HepG2 (cell line): ENCODE measurements at regions not wholly inside any gene's neighbourhood (a gene's known extent, or its start where the extent isn't known, plus 50 kb on each side); places are given as distances from the start of the nearest gene placed in this dataset.
A peak's percentile ranks its signal among the peaks of the same experiment; 100 is the strongest.

Experiments
- KDM5A ChIP-seq: fragments of 200-600 bp; sonication (generic); IDR thresholded peaks from 2 replicates; pipeline ENCODE4 v1.7.0; 2018; ENCODE audit warnings: antibody characterized with exemption, mild to moderate bottlenecking, low read length, borderline replicate concordance
- MIER2 ChIP-seq: IDR thresholded peaks from 2 replicates; pipeline ENCODE4 v1.6.1; 2016; ENCODE audit warnings: missing biosample characterization, missing genetic modification reagents
- NCOR1 ChIP-seq: fragments of 200-600 bp; sonication (generic); IDR thresholded peaks from 2 replicates; pipeline ENCODE4 v1.7.0; 2017; ENCODE audit warnings: antibody characterized with exemption, low read length, borderline replicate concordance
- SNAI1 ChIP-seq: sonication (generic); formaldehyde crosslinking; IDR thresholded peaks from 2 replicates; pipeline ENCODE4 v1.5.0; 2020; ENCODE audit warnings: mild to moderate bottlenecking, missing genetic modification reagents, borderline replicate concordance
- ZFP90 ChIP-seq: sonication (generic); formaldehyde crosslinking; IDR thresholded peaks from 2 replicates; pipeline ENCODE4 v1.8.0; 2022; ENCODE audit warnings: missing genetic modification reagents, mild to moderate bottlenecking, inconsistent platforms, borderline replicate concordance
- ZNF367 ChIP-seq: sonication (generic); formaldehyde crosslinking; IDR thresholded peaks from 2 replicates; pipeline ENCODE4 v1.4.0; 2020; ENCODE audit warnings: missing genetic modification reagents, borderline replicate concordance
- ZNF746 ChIP-seq: sonication (generic); formaldehyde crosslinking; IDR thresholded peaks from 2 replicates; pipeline ENCODE4 v1.8.0; 2022; ENCODE audit warnings: mild to moderate bottlenecking, missing genetic modification reagents
- TF ChIP-seq, protein P1 (sequence below): sonication (generic); formaldehyde crosslinking; IDR thresholded peaks from 2 replicates; pipeline ENCODE4 v1.4.0; 2020; ENCODE audit warnings: missing genetic modification reagents
- TF ChIP-seq, protein P2 (sequence below), 2 experiments: fragments of 450-650 bp in 1 of 2; sonication (generic) in 1 of 2; formaldehyde crosslinking in 1 of 2; IDR thresholded peaks; 2 replicates each; pipeline versions ENCODE4 v1.6.1 to v1.8.0; 2016 to 2022; ENCODE audit warnings: antibody characterized with exemption in 1 of 2, mild to moderate bottlenecking in 1 of 2, missing genetic modification reagents in 1 of 2
- TF ChIP-seq, protein P3 (sequence below): sonication (generic); formaldehyde crosslinking; IDR thresholded peaks from 2 replicates; pipeline ENCODE4 v1.5.1; 2020; ENCODE audit warnings: missing genetic modification reagents, mild to moderate bottlenecking, borderline replicate concordance
- TF ChIP-seq, protein P4 (sequence below): sonication (generic); formaldehyde crosslinking; IDR thresholded peaks from 2 replicates; pipeline ENCODE4 v1.4.0; 2020; ENCODE audit warnings: mild to moderate bottlenecking, low read depth, missing genetic modification reagents

DNA sequence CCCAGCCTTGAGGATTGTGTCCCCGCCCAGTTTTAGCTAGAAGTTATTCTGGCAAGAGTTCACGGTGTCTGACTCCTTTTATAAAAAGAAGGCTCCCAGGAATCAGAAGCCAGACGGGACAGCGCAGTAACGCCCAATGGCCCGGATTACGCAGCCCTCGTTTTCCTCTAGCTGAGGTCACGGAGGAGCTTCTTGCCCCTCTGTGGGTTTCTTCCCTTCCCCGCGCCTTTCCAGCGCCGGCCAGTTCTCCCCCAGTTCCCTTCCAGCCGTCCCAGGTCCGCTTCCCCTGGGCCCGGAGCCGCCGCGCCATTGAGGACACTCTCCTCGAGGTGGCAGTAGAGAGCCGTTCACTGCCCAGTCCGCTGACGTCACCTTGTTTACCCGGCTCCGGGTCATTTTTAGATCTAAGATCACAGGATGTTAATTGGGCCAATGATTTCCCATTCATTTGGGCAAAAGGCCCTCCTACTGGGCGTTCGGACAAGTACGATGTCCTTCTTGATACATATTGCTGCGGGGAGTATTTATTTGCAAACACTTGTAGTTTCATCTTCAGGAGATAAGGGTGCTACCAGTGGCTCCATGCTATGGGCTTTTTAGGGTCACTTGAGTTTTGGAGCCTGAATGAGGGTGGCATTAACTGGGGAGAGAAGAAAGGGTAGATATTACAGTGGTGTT, 81.5 kb upstream of the PPM1B start (continued):
- TF ChIP-seq, protein P1, sequence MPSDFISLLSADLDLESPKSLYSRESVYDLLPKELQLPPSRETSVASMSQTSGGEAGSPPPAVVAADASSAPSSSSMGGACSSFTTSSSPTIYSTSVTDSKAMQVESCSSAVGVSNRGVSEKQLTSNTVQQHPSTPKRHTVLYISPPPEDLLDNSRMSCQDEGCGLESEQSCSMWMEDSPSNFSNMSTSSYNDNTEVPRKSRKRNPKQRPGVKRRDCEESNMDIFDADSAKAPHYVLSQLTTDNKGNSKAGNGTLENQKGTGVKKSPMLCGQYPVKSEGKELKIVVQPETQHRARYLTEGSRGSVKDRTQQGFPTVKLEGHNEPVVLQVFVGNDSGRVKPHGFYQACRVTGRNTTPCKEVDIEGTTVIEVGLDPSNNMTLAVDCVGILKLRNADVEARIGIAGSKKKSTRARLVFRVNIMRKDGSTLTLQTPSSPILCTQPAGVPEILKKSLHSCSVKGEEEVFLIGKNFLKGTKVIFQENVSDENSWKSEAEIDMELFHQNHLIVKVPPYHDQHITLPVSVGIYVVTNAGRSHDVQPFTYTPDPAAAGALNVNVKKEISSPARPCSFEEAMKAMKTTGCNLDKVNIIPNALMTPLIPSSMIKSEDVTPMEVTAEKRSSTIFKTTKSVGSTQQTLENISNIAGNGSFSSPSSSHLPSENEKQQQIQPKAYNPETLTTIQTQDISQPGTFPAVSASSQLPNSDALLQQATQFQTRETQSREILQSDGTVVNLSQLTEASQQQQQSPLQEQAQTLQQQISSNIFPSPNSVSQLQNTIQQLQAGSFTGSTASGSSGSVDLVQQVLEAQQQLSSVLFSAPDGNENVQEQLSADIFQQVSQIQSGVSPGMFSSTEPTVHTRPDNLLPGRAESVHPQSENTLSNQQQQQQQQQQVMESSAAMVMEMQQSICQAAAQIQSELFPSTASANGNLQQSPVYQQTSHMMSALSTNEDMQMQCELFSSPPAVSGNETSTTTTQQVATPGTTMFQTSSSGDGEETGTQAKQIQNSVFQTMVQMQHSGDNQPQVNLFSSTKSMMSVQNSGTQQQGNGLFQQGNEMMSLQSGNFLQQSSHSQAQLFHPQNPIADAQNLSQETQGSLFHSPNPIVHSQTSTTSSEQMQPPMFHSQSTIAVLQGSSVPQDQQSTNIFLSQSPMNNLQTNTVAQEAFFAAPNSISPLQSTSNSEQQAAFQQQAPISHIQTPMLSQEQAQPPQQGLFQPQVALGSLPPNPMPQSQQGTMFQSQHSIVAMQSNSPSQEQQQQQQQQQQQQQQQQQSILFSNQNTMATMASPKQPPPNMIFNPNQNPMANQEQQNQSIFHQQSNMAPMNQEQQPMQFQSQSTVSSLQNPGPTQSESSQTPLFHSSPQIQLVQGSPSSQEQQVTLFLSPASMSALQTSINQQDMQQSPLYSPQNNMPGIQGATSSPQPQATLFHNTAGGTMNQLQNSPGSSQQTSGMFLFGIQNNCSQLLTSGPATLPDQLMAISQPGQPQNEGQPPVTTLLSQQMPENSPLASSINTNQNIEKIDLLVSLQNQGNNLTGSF (CRISPR knock-in tag), result 0 out of 2 replicates have a peak, but pooled peaks have one; percentile 36
- TF ChIP-seq, protein P2, sequence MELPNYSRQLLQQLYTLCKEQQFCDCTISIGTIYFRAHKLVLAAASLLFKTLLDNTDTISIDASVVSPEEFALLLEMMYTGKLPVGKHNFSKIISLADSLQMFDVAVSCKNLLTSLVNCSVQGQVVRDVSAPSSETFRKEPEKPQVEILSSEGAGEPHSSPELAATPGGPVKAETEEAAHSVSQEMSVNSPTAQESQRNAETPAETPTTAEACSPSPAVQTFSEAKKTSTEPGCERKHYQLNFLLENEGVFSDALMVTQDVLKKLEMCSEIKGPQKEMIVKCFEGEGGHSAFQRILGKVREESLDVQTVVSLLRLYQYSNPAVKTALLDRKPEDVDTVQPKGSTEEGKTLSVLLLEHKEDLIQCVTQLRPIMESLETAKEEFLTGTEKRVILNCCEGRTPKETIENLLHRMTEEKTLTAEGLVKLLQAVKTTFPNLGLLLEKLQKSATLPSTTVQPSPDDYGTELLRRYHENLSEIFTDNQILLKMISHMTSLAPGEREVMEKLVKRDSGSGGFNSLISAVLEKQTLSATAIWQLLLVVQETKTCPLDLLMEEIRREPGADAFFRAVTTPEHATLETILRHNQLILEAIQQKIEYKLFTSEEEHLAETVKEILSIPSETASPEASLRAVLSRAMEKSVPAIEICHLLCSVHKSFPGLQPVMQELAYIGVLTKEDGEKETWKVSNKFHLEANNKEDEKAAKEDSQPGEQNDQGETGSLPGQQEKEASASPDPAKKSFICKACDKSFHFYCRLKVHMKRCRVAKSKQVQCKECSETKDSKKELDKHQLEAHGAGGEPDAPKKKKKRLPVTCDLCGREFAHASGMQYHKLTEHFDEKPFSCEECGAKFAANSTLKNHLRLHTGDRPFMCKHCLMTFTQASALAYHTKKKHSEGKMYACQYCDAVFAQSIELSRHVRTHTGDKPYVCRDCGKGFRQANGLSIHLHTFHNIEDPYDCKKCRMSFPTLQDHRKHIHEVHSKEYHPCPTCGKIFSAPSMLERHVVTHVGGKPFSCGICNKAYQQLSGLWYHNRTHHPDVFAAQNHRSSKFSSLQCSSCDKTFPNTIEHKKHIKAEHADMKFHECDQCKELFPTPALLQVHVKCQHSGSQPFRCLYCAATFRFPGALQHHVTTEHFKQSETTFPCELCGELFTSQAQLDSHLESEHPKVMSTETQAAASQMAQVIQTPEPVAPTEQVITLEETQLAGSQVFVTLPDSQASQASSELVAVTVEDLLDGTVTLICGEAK (IDR thresholded peaks at IDR 0.05), result no peak
- TF ChIP-seq, protein P2 (CRISPR knock-in tag; IDR thresholded peaks at IDR 0.05), result no peak
- peak; percentile 79 for TF ChIP-seq MIER2 (CRISPR knock-in tag)
- TF ChIP-seq, protein P3, sequence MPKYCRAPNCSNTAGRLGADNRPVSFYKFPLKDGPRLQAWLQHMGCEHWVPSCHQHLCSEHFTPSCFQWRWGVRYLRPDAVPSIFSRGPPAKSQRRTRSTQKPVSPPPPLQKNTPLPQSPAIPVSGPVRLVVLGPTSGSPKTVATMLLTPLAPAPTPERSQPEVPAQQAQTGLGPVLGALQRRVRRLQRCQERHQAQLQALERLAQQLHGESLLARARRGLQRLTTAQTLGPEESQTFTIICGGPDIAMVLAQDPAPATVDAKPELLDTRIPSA (CRISPR knock-in tag), result no peak
- no peak; the same call in 1 of the 2 replicates for TF ChIP-seq ZNF367 (CRISPR knock-in tag)
- TF ChIP-seq SNAI1 (CRISPR knock-in tag), result no peak
- no peak for TF ChIP-seq KDM5A
- no peak for TF ChIP-seq NCOR1
- no peak for TF ChIP-seq ZFP90
- TF ChIP-seq, protein P4, sequence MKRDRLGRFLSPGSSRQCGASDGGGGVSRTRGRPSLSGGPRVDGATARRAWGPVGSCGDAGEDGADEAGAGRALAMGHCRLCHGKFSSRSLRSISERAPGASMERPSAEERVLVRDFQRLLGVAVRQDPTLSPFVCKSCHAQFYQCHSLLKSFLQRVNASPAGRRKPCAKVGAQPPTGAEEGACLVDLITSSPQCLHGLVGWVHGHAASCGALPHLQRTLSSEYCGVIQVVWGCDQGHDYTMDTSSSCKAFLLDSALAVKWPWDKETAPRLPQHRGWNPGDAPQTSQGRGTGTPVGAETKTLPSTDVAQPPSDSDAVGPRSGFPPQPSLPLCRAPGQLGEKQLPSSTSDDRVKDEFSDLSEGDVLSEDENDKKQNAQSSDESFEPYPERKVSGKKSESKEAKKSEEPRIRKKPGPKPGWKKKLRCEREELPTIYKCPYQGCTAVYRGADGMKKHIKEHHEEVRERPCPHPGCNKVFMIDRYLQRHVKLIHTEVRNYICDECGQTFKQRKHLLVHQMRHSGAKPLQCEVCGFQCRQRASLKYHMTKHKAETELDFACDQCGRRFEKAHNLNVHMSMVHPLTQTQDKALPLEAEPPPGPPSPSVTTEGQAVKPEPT, result peak; percentile 81; the same call in 1 of the 2 replicates
- TF ChIP-seq ZNF746 (CRISPR knock-in tag), result no peak; the same call in 1 of the 2 replicates
